Right ventricle myocardium inferior (tissue), 1 donor: ENCODE measurements at regions not wholly inside any gene's neighbourhood (a gene's known extent, or its start where the extent isn't known, plus 50 kb on each side); places are given as distances from the start of the nearest gene placed in this dataset.

ENCODE experiments used
- ATAC-seq: fragments of 200-7000 bp; cut with Tn5 transposase; one replicate; pipeline ENCODE4 v1.9.1; 2020; ENCODE audit warnings: mild to moderate bottlenecking, moderate library complexity
- DNase-seq: peaks from one replicate; pipeline ENCODE4 v3.0.0; 2021; ENCODE audit errors: missing footprints
- intact Hi-C: fragments of 100-400 bp; cut with DNase I; formaldehyde crosslinking; loops from one replicate; pipeline ENCODE4 v1.11.0; 2022
- donor health status: DM: no; HTN: yes; CAD: no; lungs with severe emphysema.

DNA sequence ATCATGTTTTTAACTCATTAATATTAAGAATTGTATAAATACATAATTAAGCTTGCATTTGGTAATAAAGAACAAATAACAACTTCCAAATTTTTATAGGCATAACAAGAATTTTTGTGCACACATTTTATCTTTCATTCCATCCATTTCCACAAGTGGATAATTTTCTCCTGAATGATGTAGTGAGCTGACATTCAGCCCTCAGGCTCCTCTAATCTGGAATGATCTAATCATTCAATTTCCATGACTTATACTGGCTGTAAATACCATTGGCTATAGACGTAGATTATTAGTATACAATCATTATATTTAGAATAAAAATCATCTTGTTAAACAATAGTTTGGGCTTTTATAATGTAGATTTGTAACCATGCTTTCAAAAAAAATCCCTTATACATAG is 287.2 kb upstream of the GHITM start:
- no peak for ATAC-seq
- intact Hi-C loops, result no loop called here
- DNase-seq, result no peak

DNA sequence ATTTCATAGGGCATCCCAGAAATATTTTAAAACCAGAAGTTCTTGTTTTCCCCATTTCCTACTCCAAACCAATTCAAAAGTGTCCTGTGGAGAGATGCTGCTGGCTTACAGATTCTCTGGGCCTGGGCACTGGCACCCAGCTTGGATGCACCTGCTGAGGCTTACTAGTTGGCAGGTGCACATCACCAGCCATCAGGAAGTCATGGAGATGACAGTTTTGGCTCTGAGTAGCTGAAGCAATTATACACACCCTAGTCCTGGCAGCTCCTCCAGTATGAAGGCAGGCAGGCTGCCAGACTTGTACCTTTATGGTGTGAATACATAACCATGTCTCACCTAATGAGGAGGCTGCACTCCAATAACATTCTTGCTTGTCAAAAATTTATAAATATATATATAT is 276.6 kb upstream of the GHITM start:
- ATAC-seq, result no peak
- intact Hi-C loops, result no loop called here

DNA sequence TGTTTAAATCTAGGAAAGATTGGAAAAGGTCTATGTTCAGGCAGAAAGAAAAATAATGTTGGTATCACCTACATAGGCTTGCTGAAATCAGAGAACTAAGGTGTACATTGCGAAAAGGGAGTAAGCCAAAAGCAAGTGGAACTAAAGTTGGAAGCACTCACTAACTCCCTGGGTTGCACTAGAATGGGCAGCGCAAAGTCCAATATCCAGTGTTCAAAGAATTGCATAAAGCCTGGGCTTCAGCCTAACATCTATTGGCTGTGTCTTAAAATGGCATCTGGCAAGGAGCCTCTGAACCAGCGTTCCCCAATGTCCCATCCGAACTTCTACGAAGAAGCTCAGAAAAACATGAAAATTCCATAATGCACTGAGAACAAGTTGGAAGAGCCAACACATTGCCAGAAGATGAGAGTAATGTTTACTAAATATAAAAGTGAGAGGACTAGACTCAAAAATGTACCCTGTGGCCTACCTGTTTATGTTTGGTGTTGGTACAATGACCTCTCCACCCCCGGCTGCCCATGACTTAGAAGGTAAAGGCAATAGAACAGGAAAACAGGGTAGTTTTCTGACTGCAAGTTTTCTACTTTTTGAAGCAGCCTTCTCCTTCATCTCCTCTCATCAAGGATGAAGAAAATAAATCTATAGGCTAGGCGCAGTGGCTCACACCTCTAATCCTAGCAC is 275.9 kb upstream of the GHITM start:
- intact Hi-C loops, result no loop called here
- DNase-seq, result no peak
- no peak for ATAC-seq

More for the DNA sequence above, 276.6 kb upstream of the GHITM start:
- no peak for DNase-seq

- DNase-seq (no peak), ATAC-seq (no peak)
- intact Hi-C loops, result loop anchor here (10.0 kb wide), 1 partner anchor 1075 kb away; no protein-coding TSS in a partner anchor
These were observed 269.4 kb upstream of the GHITM start for GRCh38 chr10:83869898-83870297.

GRCh38 chr10:83871187-83872081 is 267.9 kb upstream of the GHITM start:
- peak; percentile 83 for ATAC-seq
- intact Hi-C loops, result loop anchor here (10.0 kb wide), 1 partner anchor 1077 kb away; no protein-coding TSS in a partner anchor
- DNase-seq, result peak; percentile 72

GRCh38 chr10:83880252-83880791 is 259.0 kb upstream of the GHITM start:
- intact Hi-C loops, result no loop called here
- no peak for DNase-seq
- peak; percentile 14 for ATAC-seq

GRCh38 chr10:83881661-83882060 is 257.6 kb upstream of the GHITM start:
- intact Hi-C loops, result no loop called here
- no peak for DNase-seq
- peak; percentile 84 for ATAC-seq

DNA sequence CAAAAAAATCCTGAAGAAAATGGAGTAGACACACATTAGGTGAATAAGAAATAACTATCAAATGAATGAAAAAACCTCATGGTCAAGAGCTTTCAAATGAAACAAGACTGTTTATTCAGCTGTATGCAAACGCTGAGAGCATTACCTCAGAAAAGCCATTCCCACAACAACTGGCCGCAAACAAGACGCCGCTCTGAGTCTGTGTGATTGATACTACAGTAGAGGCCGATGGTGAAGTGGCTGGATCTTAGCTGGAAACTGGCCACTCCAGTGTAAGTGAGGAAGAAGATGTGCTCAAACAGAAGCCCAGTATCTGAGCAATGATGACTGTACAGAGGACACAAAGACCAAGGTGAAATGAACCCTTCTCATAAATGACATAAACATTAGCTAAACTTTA is 252.4 kb upstream of the GHITM start:
- intact Hi-C loops, result no loop called here
- ATAC-seq (no peak), DNase-seq (no peak)

- DNase-seq (no peak), ATAC-seq (no peak)
- intact Hi-C loops, result no loop called here
These were observed 246.6 kb upstream of the GHITM start for GRCh38 chr10:83892737-83893136.

GRCh38 chr10:83896219-83896618 is 243.1 kb upstream of the GHITM start:
- intact Hi-C loops, result no loop called here
- ATAC-seq (no peak), DNase-seq (no peak)

GRCh38 chr10:83897626-83898025 is 241.7 kb upstream of the GHITM start:
- DNase-seq, result no peak
- no peak for ATAC-seq
- intact Hi-C loops, result no loop called here

DNA sequence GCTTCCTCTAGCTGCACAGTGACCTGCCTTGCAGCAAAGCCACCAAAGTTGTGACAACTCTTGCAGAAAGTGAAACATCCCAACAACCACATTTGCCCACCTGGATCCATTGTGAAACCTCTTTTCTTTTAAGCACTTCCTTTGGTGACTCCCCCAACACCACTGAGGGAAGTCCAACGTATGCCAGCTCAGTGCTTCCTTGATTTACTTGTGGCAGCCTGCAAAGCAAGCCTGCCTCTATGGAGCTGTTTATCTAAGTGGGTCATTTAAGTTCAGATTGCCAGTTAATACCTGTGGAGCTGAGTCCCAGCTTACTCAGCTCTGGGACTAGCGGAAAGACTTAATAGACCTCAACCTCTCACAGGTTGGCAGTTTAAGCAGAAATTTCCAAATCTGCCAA is 230.8 kb upstream of the GHITM start:
- no peak for ATAC-seq
- no peak for DNase-seq
- intact Hi-C loops, result no loop called here

GRCh38 chr10:83909001-83909400 is 230.3 kb upstream of the GHITM start:
- ATAC-seq, result no peak
- intact Hi-C loops, result no loop called here
- DNase-seq, result no peak

GRCh38 chr10:83915801-83916200 is 223.5 kb upstream of the GHITM start:
- ATAC-seq, result no peak

DNA sequence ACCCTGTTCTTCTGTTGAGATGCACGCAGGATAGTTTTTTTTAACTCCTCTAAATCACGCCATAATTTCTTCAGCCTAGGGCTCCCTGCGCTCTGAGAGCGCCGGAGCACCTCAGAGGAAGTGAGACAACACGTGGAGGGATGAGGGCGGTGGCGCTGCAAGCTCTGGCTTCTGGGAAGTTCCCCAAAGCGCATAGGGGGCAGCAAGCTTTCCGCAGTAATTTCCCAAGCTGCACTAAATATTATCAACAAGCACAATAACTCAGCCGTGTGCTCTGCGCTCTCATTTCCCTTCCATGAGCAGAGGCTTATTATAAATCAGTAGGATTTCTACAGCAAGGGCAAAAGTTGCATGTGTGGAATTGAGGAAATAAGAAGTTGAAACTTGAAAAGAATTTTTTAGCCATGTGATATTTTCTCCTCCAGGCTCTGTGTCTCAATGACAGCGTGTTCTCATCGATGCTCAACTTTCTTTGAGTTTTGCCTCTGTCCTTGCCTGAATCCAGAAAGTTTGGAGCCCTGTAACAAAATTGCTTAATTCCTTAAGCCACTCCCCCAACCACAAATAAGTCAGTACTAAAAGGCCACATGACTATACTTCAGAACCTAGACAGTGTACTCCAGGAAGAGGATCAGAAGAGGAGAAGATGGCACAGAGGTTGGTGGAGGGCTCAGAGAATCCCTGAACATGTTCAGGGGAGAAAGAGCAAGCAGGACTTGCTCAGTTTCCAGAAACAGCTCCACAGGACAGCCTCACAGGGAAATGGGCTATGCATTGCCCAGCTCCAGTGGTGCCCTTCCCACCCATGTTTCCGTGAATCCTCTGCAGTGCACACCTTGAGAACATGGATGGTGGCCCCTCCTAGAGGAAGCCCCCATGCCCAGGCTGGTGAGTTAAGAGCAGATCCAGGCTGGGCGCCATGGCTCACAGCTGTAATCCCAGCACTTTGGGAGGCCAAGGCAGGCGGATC is 221.5 kb upstream of the GHITM start:
- intact Hi-C loops, result no loop called here
- ATAC-seq (peak; percentile 63), DNase-seq (no peak)

More at GRCh38 chr10:83915801-83916200, 223.5 kb upstream of the GHITM start:
- no peak for DNase-seq
- intact Hi-C loops, result no loop called here

DNA sequence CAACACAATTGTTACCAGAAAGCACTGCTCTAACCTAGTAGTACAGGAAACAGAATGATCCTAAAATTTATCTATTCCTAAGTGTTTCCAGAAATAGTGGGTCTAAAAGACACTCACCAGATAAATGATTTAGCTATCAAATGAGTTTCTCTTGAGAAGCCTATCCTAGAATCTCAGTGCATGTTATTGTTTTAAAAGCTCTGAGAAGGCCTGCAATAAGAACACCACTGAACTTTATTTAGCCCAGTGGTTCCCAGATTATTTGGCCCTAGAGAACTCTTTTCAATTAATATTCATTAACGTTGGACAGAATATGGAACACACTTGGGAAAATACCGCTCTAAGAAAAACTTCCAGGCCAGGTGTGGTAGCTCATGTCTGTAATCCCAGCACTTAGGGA is 220.1 kb upstream of the GHITM start:
- intact Hi-C loops, result no loop called here
- no peak for ATAC-seq
- DNase-seq, result no peak

- DNase-seq (no peak), ATAC-seq (no peak)
- intact Hi-C loops, result no loop called here
These were observed 217.1 kb upstream of the GHITM start for GRCh38 chr10:83921984-83922860.

DNA sequence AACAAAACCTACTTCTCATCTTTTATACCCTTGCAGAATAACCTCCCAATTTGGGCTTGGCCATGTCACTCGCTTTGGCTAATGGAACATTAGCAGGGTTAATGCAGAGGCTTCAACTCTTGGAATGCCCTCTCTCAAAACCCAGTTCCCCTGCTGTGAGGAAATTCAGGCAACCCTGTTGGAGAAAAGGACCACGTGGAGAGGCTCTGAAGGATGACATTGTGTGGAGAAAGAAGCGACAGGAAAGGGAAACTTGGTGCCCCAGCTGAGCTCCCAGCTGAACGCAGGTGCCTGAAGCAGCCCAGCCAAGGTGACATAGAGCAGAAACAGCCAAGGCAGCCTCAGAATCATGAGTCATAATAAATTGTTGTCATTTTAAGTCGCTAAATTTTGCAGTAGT is 214.2 kb upstream of the GHITM start:
- DNase-seq, result no peak
- no peak for ATAC-seq
- intact Hi-C loops, result no loop called here
